B cell (primary cell): ENCODE measurements at regions not wholly inside any gene's neighbourhood (a gene's known extent, or its start where the extent isn't known, plus 50 kb on each side); places are given as distances from the start of the nearest gene placed in this dataset.

Experiments used
- ATAC-seq: fragments of 200-7000 bp; cut with Tn5 transposase; one replicate; pipeline ENCODE4 v1.10.0; 2021; ENCODE audit warnings: low read depth, mild to moderate bottlenecking, moderate number of reproducible peaks, moderate library complexity
- CTCF ChIA-PET: fragments of 350-600 bp; sonication (Branson Sonifier 250); formaldehyde crosslinking; loops from one replicate; lab custom pipeline; 2021; ENCODE audit warnings: antibody characterized with exemption, inconsistent platforms; lab: Charles Lee
- POLR2A ChIA-PET: fragments of 350-600 bp; sonication (Branson Sonifier 250); formaldehyde crosslinking; loops from one replicate; lab custom pipeline; 2021; ENCODE audit warnings: antibody characterized with exemption; lab: Charles Lee
- DNase-seq: peaks from one replicate; pipeline ENCODE4 v3.0.0; 2013
- H2AFZ ChIP-seq: 2 replicates; pipeline ENCODE4 v1.6.1; 2012; ENCODE audit warnings: mild to moderate bottlenecking, low read depth, low read length; ENCODE audit not compliant: insufficient read depth, poor library complexity, severe bottlenecking
- H3K27ac ChIP-seq, 2 donors: 1 replicate in 1 of 2; 2 replicates in 1 of 2; pipeline ENCODE4 v1.5.1; 2012 to 2013; ENCODE audit warnings: low read length in 2 of 2, mild to moderate bottlenecking in 2 of 2, moderate library complexity in 1 of 2
- H3K27me3 ChIP-seq, 4 experiments: fragments of 200-600 bp in 1 of 4; sonication (generic) in 1 of 4; replicated peaks in 1 of 4; 1 replicate in 2 of 4; 2 replicates in 2 of 4; pipeline versions ENCODE4 v1.6.1 to v1.7.0; 2013 to 2016; ENCODE audit warnings: low read length in 3 of 4, mild to moderate bottlenecking in 2 of 4, mixed read lengths in 1 of 4, moderate library complexity in 1 of 4; ENCODE audit not compliant: insufficient read depth in 4 of 4, control insufficient read depth in 3 of 4; ENCODE audit errors: control extremely low read depth in 1 of 4
- H3K36me3 ChIP-seq, 2 experiments: replicated peaks in 1 of 2; 1 replicate in 1 of 2; 2 replicates in 1 of 2; pipeline versions ENCODE4 v1.6.1 to v1.7.1; 2013; ENCODE audit warnings: low read length in 1 of 2; ENCODE audit not compliant: insufficient read depth in 2 of 2, control insufficient read depth in 1 of 2; ENCODE audit errors: control extremely low read depth in 1 of 2, extremely low read depth in 1 of 2
- H3K4me1 ChIP-seq, 2 donors: fragments of 200-600 bp in 1 of 2; sonication (generic) in 1 of 2; 1 replicate in 1 of 2; 2 replicates in 1 of 2; pipeline versions ENCODE4 v1.5.1 to v1.6.1; 2013 to 2017; ENCODE audit warnings: low read length in 2 of 2; ENCODE audit not compliant: control insufficient read depth in 2 of 2, insufficient read depth in 2 of 2
- H3K4me2 ChIP-seq: replicated peaks from 2 replicates; pipeline ENCODE3; 2012; ENCODE audit warnings: mild to moderate bottlenecking, low read depth, low read length; ENCODE audit not compliant: poor library complexity, severe bottlenecking
- H3K4me3 ChIP-seq, 5 experiments: fragments of 200-600 bp in 1 of 5; sonication (generic) in 1 of 5; 1 replicate in 3 of 5; 2 replicates in 2 of 5; pipeline versions ENCODE4 v1.5.1 to v1.7.0; 2011 to 2016; ENCODE audit warnings: low read length in 4 of 5, mild to moderate bottlenecking in 4 of 5, low read depth in 2 of 5, control low read depth in 1 of 5, moderate library complexity in 1 of 5; ENCODE audit not compliant: insufficient read depth in 1 of 5; ENCODE audit errors: control extremely low read depth in 1 of 5, extremely low read depth in 1 of 5
- H3K79me2 ChIP-seq: fragments of 200-600 bp; sonication (generic); one replicate; pipeline ENCODE4 v1.6.0; 2016; ENCODE audit warnings: low read length; ENCODE audit not compliant: control insufficient read depth, insufficient read depth
- H3K9ac ChIP-seq: fragments of 200-600 bp; sonication (generic); 2 replicates; pipeline ENCODE4 v1.6.1; 2017; ENCODE audit warnings: mild to moderate bottlenecking, low read length, moderate library complexity
- H3K9me3 ChIP-seq, 3 donors: one replicate each; pipeline versions ENCODE4 v1.6.1 to v1.7.1; 2013; ENCODE audit warnings: low read length in 2 of 3; ENCODE audit not compliant: control insufficient read depth in 2 of 3, insufficient read depth in 1 of 3; ENCODE audit errors: control extremely low read depth in 1 of 3
- H4K20me1 ChIP-seq: 2 replicates; pipeline ENCODE4 v1.6.0; 2012; ENCODE audit warnings: mild to moderate bottlenecking, low read length; ENCODE audit not compliant: insufficient read depth, control insufficient read depth, poor library complexity, severe bottlenecking
- H3K27ac Mint-ChIP-seq: one replicate; pipeline ENCODE4 v1.8.0; 2021; ENCODE audit warnings: mixed read lengths
- H3K27me3 Mint-ChIP-seq: one replicate; pipeline ENCODE4 v1.8.0; 2021; ENCODE audit warnings: mixed read lengths
- H3K4me1 Mint-ChIP-seq: one replicate; pipeline ENCODE4 v1.8.0; 2021; ENCODE audit warnings: mixed read lengths
- H3K4me3 Mint-ChIP-seq: one replicate; pipeline ENCODE4 v1.8.0; 2021; ENCODE audit warnings: mixed read lengths
- H3K9me3 Mint-ChIP-seq: one replicate; pipeline ENCODE4 v1.8.0; 2022; ENCODE audit warnings: mixed read lengths; ENCODE audit not compliant: insufficient read depth
- CTCF ChIP-seq: fragments of 200-600 bp; IDR thresholded peaks from one replicate; pipeline ENCODE4 v1.8.0; 2022; ENCODE audit warnings: antibody characterized with exemption, mild to moderate bottlenecking
- EZH2 ChIP-seq: IDR thresholded peaks from 2 replicates; pipeline ENCODE4 v1.6.1; 2012; ENCODE audit warnings: borderline replicate concordance, low read depth, mild to moderate bottlenecking, moderate library complexity, low read length; ENCODE audit not compliant: insufficient read depth, poor library complexity, severe bottlenecking
- WGBS: methylation state at CpG from one replicate; pipeline ENCODE4 v1.1.5; 2013; ENCODE audit warnings: missing lambda C conversion rate; ENCODE audit not compliant: insufficient coverage; 5-methylcytosine and 5-hydroxymethylcytosine counted together
- intact Hi-C: fragments of 100-400 bp; cut with micrococcal nuclease; formaldehyde crosslinking; loops from one replicate; pipeline ENCODE4 v1.10.0; 2022

GRCh38 chr5:72621576-72621975 is 114.4 kb upstream of the ZNF366 start:
- intact Hi-C loops, result no loop called here
- H3K4me3 ChIP-seq, result no peak overlapping the region
- POLR2A ChIA-PET, result no interaction called here
- no peaks in the 10 kb centered on the region for H3K36me3 ChIP-seq
- H3K27me3 ChIP-seq, result no peaks in the 10 kb centered on the region
- no peak for DNase-seq
- H4K20me1 ChIP-seq, result no peaks in the 10 kb centered on the region
- no peaks in the 10 kb centered on the region for H3K79me2 ChIP-seq
- TF ChIP-seq EZH2 (no peak), CTCF (no peak)
- no peak overlapping the region for H3K4me3 Mint-ChIP-seq
- H3K9me3 Mint-ChIP-seq, result no peaks in the 10 kb centered on the region
- H3K9me3 ChIP-seq, result no peaks in the 10 kb centered on the region
- H3K27ac ChIP-seq, result no peak overlapping the region
- CTCF ChIA-PET, result interaction anchor here (1.3 kb wide), 1 partner anchor 10 kb away, joined by 3 read pairs; no protein-coding TSS in a partner anchor
- ATAC-seq, result no peak
- no peaks in the 10 kb centered on the region for H3K4me1 Mint-ChIP-seq
- H3K4me2 ChIP-seq, result no peak overlapping the region
- no peak overlapping the region for H3K27ac Mint-ChIP-seq
- 86% methylated on average over 1 of the region's 1 CpG for WGBS
- H2AFZ ChIP-seq, result no peak overlapping the region
- no peak overlapping the region for H3K9ac ChIP-seq
- no peaks in the 10 kb centered on the region for H3K4me1 ChIP-seq
- H3K27me3 Mint-ChIP-seq, result peaks cover 35% of the 10 kb centered on the region

- Mint-ChIP-seq H3K27me3 (peaks cover 36% of the 10 kb centered on the region), H3K27ac (no peak overlapping the region), H3K9me3 (no peaks in the 10 kb centered on the region), H3K4me3 (no peak overlapping the region), H3K4me1 (no peaks in the 10 kb centered on the region)
- Histone ChIP-seq H3K36me3 (no peaks in the 10 kb centered on the region), H2AFZ (no peak overlapping the region), H3K4me2 (no peak overlapping the region), H3K9me3 (no peaks in the 10 kb centered on the region), H3K9ac (no peak overlapping the region), H3K4me1 (no peaks in the 10 kb centered on the region), H3K27me3 (no peaks in the 10 kb centered on the region), H4K20me1 (no peaks in the 10 kb centered on the region), H3K79me2 (no peaks in the 10 kb centered on the region), H3K27ac (no peak overlapping the region), H3K4me3 (no peak overlapping the region)
- DNase-seq, result no peak
- TF ChIP-seq CTCF (no peak), EZH2 (no peak)
- 78% methylated on average over 1 of the region's 1 CpG for WGBS
- ChIA-PET POLR2A (no interaction called here), CTCF (interaction anchor here (1.7 kb wide), 1 partner anchor 9 kb away, joined by 4 read pairs; no protein-coding TSS in a partner anchor)
- ATAC-seq, result no peak
- intact Hi-C loops, result no loop called here
Measured at GRCh38 chr5:72619677-72620076, 112.5 kb upstream of the ZNF366 start.
